Gastrocnemius medialis (tissue), 4 donors: ENCODE measurements at regions not wholly inside any gene's neighbourhood (a gene's known extent, or its start where the extent isn't known, plus 50 kb on each side); places are given as distances from the start of the nearest gene placed in this dataset.

Experiments used
- ATAC-seq, 2 donors: fragments of 150-250 bp; one replicate each; pipeline ENCODE4 v1.9.1; 2016
- DNase-seq, 2 donors: peaks; one replicate each; pipeline ENCODE4 v3.0.0-alpha.2; 2019
- H3K27ac ChIP-seq, 4 donors: fragments of 200-600 bp; sonication (generic); 1 replicate in 1 of 4; 2 replicates in 3 of 4; pipeline ENCODE4 v1.5.1; 2016 to 2018; ENCODE audit warnings: mild to moderate bottlenecking in 2 of 4, moderate library complexity in 1 of 4
- H3K27me3 ChIP-seq, 3 donors: fragments of 200-600 bp; sonication (generic) in 2 of 3; 1 replicate in 1 of 3; 2 replicates in 2 of 3; pipeline versions ENCODE4 v1.5.1 to v1.6.0; 2016 to 2019; ENCODE audit warnings: mild to moderate bottlenecking in 1 of 3, moderate library complexity in 1 of 3
- H3K36me3 ChIP-seq, 2 donors: fragments of 200-600 bp; sonication (generic) in 1 of 2; one replicate each; pipeline ENCODE4 v1.5.1; 2017 to 2018
- H3K4me1 ChIP-seq, 2 donors: fragments of 200-600 bp; sonication (generic) in 1 of 2; one replicate each; pipeline ENCODE4 v1.5.1; 2016 to 2017; ENCODE audit warnings: mild to moderate bottlenecking in 2 of 2
- H3K4me3 ChIP-seq, 4 donors: fragments of 200-600 bp; sonication (generic) in 3 of 4; 1 replicate in 1 of 4; 2 replicates in 3 of 4; pipeline ENCODE4 v1.5.1; 2016 to 2019; ENCODE audit warnings: mild to moderate bottlenecking in 2 of 4
- H3K9me3 ChIP-seq, 3 donors: fragments of 200-600 bp; sonication (generic) in 2 of 3; 1 replicate in 1 of 3; 2 replicates in 2 of 3; pipeline ENCODE4 v1.5.1; 2016 to 2019
- CTCF ChIP-seq, 5 experiments: fragments of 450-650 bp in 3 of 5; fragments of 200-600 bp in 2 of 5; sonication (generic) in 2 of 5; IDR thresholded peaks in 4 of 5; conservative IDR thresholded peaks in 1 of 5; 1 replicate in 4 of 5; 2 replicates in 1 of 5; pipeline ENCODE4 v1.5.1; 2016 to 2019; ENCODE audit warnings: antibody characterized with exemption in 5 of 5, mild to moderate bottlenecking in 3 of 5, moderate library complexity in 3 of 5
- POLR2A ChIP-seq, 2 donors: fragments of 450-650 bp; IDR thresholded peaks; one replicate each; pipeline ENCODE4 v1.6.1; 2017; ENCODE audit warnings: antibody characterized with exemption in 2 of 2, mild to moderate bottlenecking in 2 of 2, moderate library complexity in 2 of 2
- in situ Hi-C, 4 donors: fragments of 200-750 bp; cut with MboI; loops; one replicate each; pipeline versions ENCODE4 v1.15.0 to v1.8.0; 2017; ENCODE audit warnings: low sequenced_read_pairs in 4 of 4
- intact Hi-C: fragments of 100-400 bp; cut with DNase I; formaldehyde crosslinking; loops from one replicate; pipeline ENCODE4 v1.15.1; 2023; ENCODE audit warnings: low total_unique reads

- peaks cover 0 to 14% (median 4%) of the 10 kb centered on the region in 3 donors for H3K27me3 ChIP-seq
- in situ Hi-C loops, result no loop called here
- H3K4me1 ChIP-seq, result no peaks in the 10 kb centered on the region
- no peak overlapping the region for H3K4me3 ChIP-seq
- no peak for ATAC-seq
- DNase-seq, result no peak
- no peaks in the 10 kb centered on the region for H3K36me3 ChIP-seq
- intact Hi-C loops, result no loop called here
- H3K9me3 ChIP-seq, result no peaks in the 10 kb centered on the region
- no peak overlapping the region for H3K27ac ChIP-seq
- no peak for TF ChIP-seq POLR2A (IDR thresholded peaks at IDR 0.05)
- TF ChIP-seq CTCF (IDR thresholded peaks at IDR 0.05 in 4 of 5, conservative IDR thresholded peaks at IDR 0.05 in 1 of 5), result no peak
These were observed 67.3 kb downstream of the RTL6 start for GRCh38 chr22:44430716-44431115.

GRCh38 chr22:44429941-44430587, 68.0 kb downstream of the RTL6 start:
- DNase-seq (no peak), ATAC-seq (no peak)
- TF ChIP-seq POLR2A (IDR thresholded peaks at IDR 0.05) (no peak), CTCF (IDR thresholded peaks at IDR 0.05 in 4 of 5, conservative IDR thresholded peaks at IDR 0.05 in 1 of 5) (no peak)
- in situ Hi-C loops (no loop called here), intact Hi-C loops (no loop called here)
- Histone ChIP-seq H3K4me1 (no peaks in the 10 kb centered on the region), H3K9me3 (no peaks in the 10 kb centered on the region), H3K36me3 (no peaks in the 10 kb centered on the region), H3K27me3 (peaks cover 0 to 14% (median 2%) of the 10 kb centered on the region in 3 donors), H3K27ac (no peak overlapping the region), H3K4me3 (no peak overlapping the region)

- intact Hi-C loops, result no loop called here
- Histone ChIP-seq H3K27me3 (peaks cover 0 to 14% (median 4%) of the 10 kb centered on the region in 3 donors), H3K4me1 (no peaks in the 10 kb centered on the region), H3K36me3 (no peaks in the 10 kb centered on the region), H3K27ac (no peak overlapping the region), H3K9me3 (no peaks in the 10 kb centered on the region), H3K4me3 (no peak overlapping the region)
- TF ChIP-seq CTCF (IDR thresholded peaks at IDR 0.05 in 4 of 5, conservative IDR thresholded peaks at IDR 0.05 in 1 of 5) (no peak), POLR2A (IDR thresholded peaks at IDR 0.05) (no peak)
- in situ Hi-C loops, result no loop called here
- no peak for DNase-seq
- no peak for ATAC-seq
These were observed 68.8 kb downstream of the RTL6 start for GRCh38 chr22:44428941-44429830.

GRCh38 chr22:44427611-44428470, 70.2 kb downstream of the RTL6 start:
- Histone ChIP-seq H3K36me3 (no peaks in the 10 kb centered on the region), H3K27me3 (peaks cover 0 to 14% (median 4%) of the 10 kb centered on the region in 3 donors), H3K9me3 (no peaks in the 10 kb centered on the region), H3K4me1 (no peaks in the 10 kb centered on the region), H3K4me3 (no peak overlapping the region), H3K27ac (no peak overlapping the region)
- ATAC-seq (no peak), DNase-seq (no peak)
- intact Hi-C loops, result no loop called here
- in situ Hi-C loops, result no loop called here
- no peak for TF ChIP-seq POLR2A (IDR thresholded peaks at IDR 0.05)
- no peak for TF ChIP-seq CTCF (IDR thresholded peaks at IDR 0.05 in 4 of 5, conservative IDR thresholded peaks at IDR 0.05 in 1 of 5)
